ENCODE measurements at regions not wholly inside any gene's neighbourhood (a gene's known extent, or its start where the extent isn't known, plus 50 kb on each side); places are given as distances from the start of the nearest gene placed in this dataset.

GRCh38 chr6:138680085-138680484, 93.5 kb upstream of the CCDC28A start:
- Histone ChIP-seq H3K4me2 (no peak overlapping the region), H3K27me3 (ENCODE audit: insufficient read depth, low read depth) (no peaks in the 10 kb centered on the region), H3K27ac (no peak overlapping the region), H3K79me2 (ENCODE audit: insufficient read depth, low read depth) (no peaks in the 10 kb centered on the region), H3K9ac (no peak overlapping the region), H4K20me1 (ENCODE audit: insufficient read depth) (no peaks in the 10 kb centered on the region), H3K4me1 (ENCODE audit: low read depth, poor library complexity, severe bottlenecking) (no peaks in the 10 kb centered on the region), H3K36me3 (ENCODE audit: insufficient read depth) (no peaks in the 10 kb centered on the region), H3K4me3 (IDR thresholded peaks at IDR 0.05; ENCODE audit: insufficient read depth, low read depth, low read length) (no peak overlapping the region), H2AFZ (ENCODE audit: low read depth) (no peak overlapping the region)
- TF ChIP-seq, protein P1, sequence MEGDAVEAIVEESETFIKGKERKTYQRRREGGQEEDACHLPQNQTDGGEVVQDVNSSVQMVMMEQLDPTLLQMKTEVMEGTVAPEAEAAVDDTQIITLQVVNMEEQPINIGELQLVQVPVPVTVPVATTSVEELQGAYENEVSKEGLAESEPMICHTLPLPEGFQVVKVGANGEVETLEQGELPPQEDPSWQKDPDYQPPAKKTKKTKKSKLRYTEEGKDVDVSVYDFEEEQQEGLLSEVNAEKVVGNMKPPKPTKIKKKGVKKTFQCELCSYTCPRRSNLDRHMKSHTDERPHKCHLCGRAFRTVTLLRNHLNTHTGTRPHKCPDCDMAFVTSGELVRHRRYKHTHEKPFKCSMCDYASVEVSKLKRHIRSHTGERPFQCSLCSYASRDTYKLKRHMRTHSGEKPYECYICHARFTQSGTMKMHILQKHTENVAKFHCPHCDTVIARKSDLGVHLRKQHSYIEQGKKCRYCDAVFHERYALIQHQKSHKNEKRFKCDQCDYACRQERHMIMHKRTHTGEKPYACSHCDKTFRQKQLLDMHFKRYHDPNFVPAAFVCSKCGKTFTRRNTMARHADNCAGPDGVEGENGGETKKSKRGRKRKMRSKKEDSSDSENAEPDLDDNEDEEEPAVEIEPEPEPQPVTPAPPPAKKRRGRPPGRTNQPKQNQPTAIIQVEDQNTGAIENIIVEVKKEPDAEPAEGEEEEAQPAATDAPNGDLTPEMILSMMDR (conservative IDR thresholded peaks at IDR 0.05; ENCODE audit: low read depth, low read length): no peak

GRCh38 chr6:138681627-138682026, 91.9 kb upstream of the CCDC28A start:
- TF ChIP-seq, protein P1 (conservative IDR thresholded peaks at IDR 0.05; ENCODE audit: low read depth, low read length): no peak
- Histone ChIP-seq H3K4me1 (ENCODE audit: low read depth, poor library complexity, severe bottlenecking) (no peaks in the 10 kb centered on the region), H2AFZ (ENCODE audit: low read depth) (no peak overlapping the region), H3K36me3 (ENCODE audit: insufficient read depth) (no peaks in the 10 kb centered on the region), H3K27ac (no peak overlapping the region), H3K9ac (no peak overlapping the region), H3K4me3 (IDR thresholded peaks at IDR 0.05; ENCODE audit: insufficient read depth, low read depth, low read length) (no peak overlapping the region), H3K4me2 (no peak overlapping the region), H3K79me2 (ENCODE audit: insufficient read depth, low read depth) (no peaks in the 10 kb centered on the region), H4K20me1 (ENCODE audit: insufficient read depth) (no peaks in the 10 kb centered on the region), H3K27me3 (ENCODE audit: insufficient read depth, low read depth) (no peaks in the 10 kb centered on the region)

DNA sequence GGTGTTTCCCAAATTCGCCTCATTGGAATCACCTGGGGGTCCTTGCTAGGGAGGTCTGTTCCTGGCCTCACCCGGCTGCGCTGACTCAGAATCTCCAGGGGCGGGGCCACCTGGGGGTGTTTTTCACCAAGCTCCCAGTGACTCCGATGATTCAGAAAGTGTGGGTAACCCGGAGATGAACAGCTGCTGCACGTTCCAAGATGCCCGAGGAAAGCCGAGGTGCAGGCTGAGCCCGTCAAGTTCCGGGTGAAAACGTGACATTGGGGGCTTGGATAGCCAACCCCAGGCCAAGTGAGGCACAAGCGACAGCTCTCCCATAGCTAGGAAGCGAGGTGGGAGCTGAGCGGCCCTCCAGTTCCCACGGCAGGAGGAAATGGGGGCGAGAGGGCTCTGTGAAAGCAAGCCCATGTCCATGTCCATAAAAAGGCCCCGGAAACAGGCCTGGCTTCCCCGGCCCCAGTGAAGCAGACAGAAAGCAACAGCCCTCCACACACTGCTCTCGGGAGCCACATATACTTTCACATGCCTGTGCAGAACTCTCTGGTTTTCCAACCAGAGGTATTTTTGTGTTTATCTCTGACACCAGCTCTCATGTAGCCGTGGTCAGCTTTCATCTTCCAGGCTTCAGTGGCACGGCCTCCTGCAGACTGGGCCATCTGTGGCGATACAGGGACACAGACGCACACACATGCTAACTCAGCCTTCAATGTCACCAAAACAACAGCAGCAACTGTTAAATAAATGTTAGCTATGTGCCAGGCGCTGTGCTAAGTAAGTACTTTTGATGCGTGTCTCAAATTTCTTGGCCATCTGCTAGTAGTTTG, 90.7 kb upstream of the CCDC28A start:
- Histone ChIP-seq H3K9ac (no peak overlapping the region), H3K79me2 (ENCODE audit: insufficient read depth, low read depth) (no peaks in the 10 kb centered on the region), H3K36me3 (ENCODE audit: insufficient read depth) (no peaks in the 10 kb centered on the region), H3K27ac (no peak overlapping the region), H3K4me2 (no peak overlapping the region), H2AFZ (ENCODE audit: low read depth) (no peak overlapping the region), H3K4me1 (ENCODE audit: low read depth, poor library complexity, severe bottlenecking) (no peaks in the 10 kb centered on the region), H3K4me3 (IDR thresholded peaks at IDR 0.05; ENCODE audit: insufficient read depth, low read depth, low read length) (no peak overlapping the region), H3K27me3 (ENCODE audit: insufficient read depth, low read depth) (no peaks in the 10 kb centered on the region), H4K20me1 (ENCODE audit: insufficient read depth) (no peaks in the 10 kb centered on the region)
- TF ChIP-seq, protein P1 (conservative IDR thresholded peaks at IDR 0.05; ENCODE audit: low read depth, low read length): no peak

- Histone ChIP-seq H3K4me1 (ENCODE audit: low read depth, poor library complexity, severe bottlenecking) (no peaks in the 10 kb centered on the region), H3K4me2 (no peak overlapping the region), H3K4me3 (IDR thresholded peaks at IDR 0.05; ENCODE audit: insufficient read depth, low read depth, low read length) (no peak overlapping the region), H3K36me3 (ENCODE audit: insufficient read depth) (no peaks in the 10 kb centered on the region), H4K20me1 (ENCODE audit: insufficient read depth) (no peaks in the 10 kb centered on the region), H3K79me2 (ENCODE audit: insufficient read depth, low read depth) (no peaks in the 10 kb centered on the region), H3K9ac (no peak overlapping the region), H3K27ac (no peak overlapping the region), H2AFZ (ENCODE audit: low read depth) (no peak overlapping the region), H3K27me3 (ENCODE audit: insufficient read depth, low read depth) (no peaks in the 10 kb centered on the region)
- TF ChIP-seq, protein P1 (conservative IDR thresholded peaks at IDR 0.05; ENCODE audit: low read depth, low read length): no peak
Observed at GRCh38 chr6:138685257-138685656, 88.3 kb upstream of the CCDC28A start.

Measured in KMS-11 (cell line).